GM23338 (cell line): ENCODE measurements at regions not wholly inside any gene's neighbourhood (a gene's known extent, or its start where the extent isn't known, plus 50 kb on each side); places are given as distances from the start of the nearest gene placed in this dataset.

Experiments used
- ATAC-seq: fragments of 200-7000 bp; cut with Tn5 transposase; 3 replicates; pipeline ENCODE4 v1.9.1; 2020
- DNase-seq: peaks from one replicate; pipeline ENCODE4 v3.0.0-alpha.2; 2015; ENCODE audit warnings: low spot score
- H2AFZ ChIP-seq: fragments of 200-600 bp; sonication (generic); 2 replicates; pipeline ENCODE4 v1.8.0; 2016; ENCODE audit warnings: antibody characterized with exemption, mild to moderate bottlenecking, moderate library complexity
- H3F3A ChIP-seq: fragments of 200-600 bp; sonication (generic); replicated peaks from 2 replicates; pipeline ENCODE4 v1.8.0; 2017; ENCODE audit warnings: antibody characterized with exemption, mixed run types, low read depth
- H3K27ac ChIP-seq: fragments of 200-600 bp; sonication (generic); 2 replicates; pipeline ENCODE4 v1.6.1; 2016; ENCODE audit warnings: low read depth
- H3K27me3 ChIP-seq: fragments of 200-600 bp; sonication (generic); 2 replicates; pipeline ENCODE4 v1.8.0; 2016; ENCODE audit warnings: mild to moderate bottlenecking, mixed run types, moderate library complexity; ENCODE audit not compliant: insufficient read depth
- H3K36me3 ChIP-seq: fragments of 200-600 bp; sonication (generic); 2 replicates; pipeline ENCODE4 v1.8.0; 2016; ENCODE audit warnings: mild to moderate bottlenecking; ENCODE audit not compliant: insufficient read depth
- H3K4me1 ChIP-seq: fragments of 200-600 bp; sonication (generic); 2 replicates; pipeline ENCODE4 v1.8.0; 2016; ENCODE audit warnings: mild to moderate bottlenecking, moderate library complexity; ENCODE audit not compliant: insufficient read depth
- H3K4me2 ChIP-seq: fragments of 200-600 bp; sonication (generic); 2 replicates; pipeline ENCODE4 v1.7.1; 2017; ENCODE audit warnings: mixed run types
- H3K4me3 ChIP-seq: fragments of 200-600 bp; sonication (generic); 2 replicates; pipeline ENCODE4 v1.6.1; 2016; ENCODE audit warnings: mixed run types
- H3K79me2 ChIP-seq: fragments of 200-600 bp; sonication (generic); replicated peaks from 2 replicates; pipeline ENCODE4 v1.8.0; 2017; ENCODE audit warnings: mild to moderate bottlenecking; ENCODE audit not compliant: insufficient read depth
- H3K9me2 ChIP-seq: fragments of 200-600 bp; sonication (generic); 2 replicates; pipeline ENCODE4 v1.8.0; 2017; ENCODE audit not compliant: insufficient read depth
- H4K20me1 ChIP-seq: fragments of 200-600 bp; sonication (generic); replicated peaks from 2 replicates; pipeline ENCODE4 v1.8.0; 2017; ENCODE audit warnings: mild to moderate bottlenecking; ENCODE audit not compliant: insufficient read depth
- H3K27ac Mint-ChIP-seq: 2 replicates; pipeline ENCODE4 v1.8.0; 2020; ENCODE audit warnings: inconsistent platforms, mild to moderate bottlenecking, moderate library complexity, mixed read lengths
- H3K27me3 Mint-ChIP-seq: 3 replicates; pipeline ENCODE4 v1.8.0; 2022; ENCODE audit warnings: low read depth, mild to moderate bottlenecking, moderate library complexity, mixed read lengths, inconsistent platforms; ENCODE audit not compliant: insufficient read depth, poor library complexity
- H3K36me3 Mint-ChIP-seq: 3 replicates; pipeline ENCODE4 v1.8.0; 2021; ENCODE audit warnings: low read depth, mild to moderate bottlenecking, inconsistent platforms, moderate library complexity, mixed read lengths
- H3K4me1 Mint-ChIP-seq: 3 replicates; pipeline ENCODE4 v1.8.0; 2020; ENCODE audit warnings: mild to moderate bottlenecking, inconsistent platforms, mixed read lengths
- H3K4me3 Mint-ChIP-seq: 3 replicates; pipeline ENCODE4 v1.8.0; 2021; ENCODE audit warnings: moderate library complexity, mild to moderate bottlenecking, inconsistent platforms, mixed read lengths
- H3K9me3 Mint-ChIP-seq: 3 replicates; pipeline ENCODE4 v1.8.0; 2020; ENCODE audit warnings: moderate library complexity, mild to moderate bottlenecking, inconsistent platforms, mixed read lengths
- CTCF ChIP-seq, 2 experiments: fragments of 200-600 bp in 1 of 2; sonication (generic) in 1 of 2; conservative IDR thresholded peaks; 2 replicates each; pipeline versions ENCODE4 v1.5.1 to v1.6.1; 2016 to 2017; ENCODE audit warnings: antibody characterized with exemption in 2 of 2, low read depth in 2 of 2, mild to moderate bottlenecking in 2 of 2, moderate library complexity in 1 of 2
- EZH2 ChIP-seq: fragments of 200-600 bp; sonication (generic); IDR thresholded peaks from one replicate; pipeline ENCODE4 v1.8.0; 2017; ENCODE audit warnings: antibody characterized with exemption, mild to moderate bottlenecking, low read depth; ENCODE audit not compliant: unreplicated experiment
- EZH2phosphoT487 ChIP-seq: fragments of 200-600 bp; sonication (generic); IDR thresholded peaks from one replicate; pipeline ENCODE4 v1.8.1; 2018; ENCODE audit warnings: antibody characterized with exemption; ENCODE audit not compliant: unreplicated experiment
- JUNB ChIP-seq: IDR thresholded peaks from one replicate; pipeline ENCODE4 v1.6.1; 2016; ENCODE audit warnings: antibody characterized with exemption; ENCODE audit not compliant: unreplicated experiment
- NANOG ChIP-seq: IDR thresholded peaks from 2 replicates; pipeline ENCODE4 v1.6.1; 2016; ENCODE audit warnings: antibody characterized with exemption, borderline replicate concordance
- STAT1 ChIP-seq: IDR thresholded peaks from one replicate; pipeline ENCODE4 v1.6.1; 2016; ENCODE audit warnings: antibody characterized with exemption; ENCODE audit not compliant: unreplicated experiment
- ZNF331 ChIP-seq: fragments of 250-450 bp; sonication (Bioruptor Pico); IDR thresholded peaks from 2 replicates; pipeline ENCODE4 v1.5.0; 2020; ENCODE audit warnings: low read depth, mild to moderate bottlenecking, moderate library complexity
- TF ChIP-seq, protein P1 (sequence below): IDR thresholded peaks from 2 replicates; pipeline ENCODE4 v1.6.1; 2016; ENCODE audit warnings: antibody characterized with exemption

GRCh38 chr20:51980277-51980676, 178.0 kb upstream of the SALL4 start (continued):
- TF ChIP-seq CTCF (conservative IDR thresholded peaks at IDR 0.05; ENCODE audit: low read depth in 2 of 2): no peak
- TF ChIP-seq, protein P1, sequence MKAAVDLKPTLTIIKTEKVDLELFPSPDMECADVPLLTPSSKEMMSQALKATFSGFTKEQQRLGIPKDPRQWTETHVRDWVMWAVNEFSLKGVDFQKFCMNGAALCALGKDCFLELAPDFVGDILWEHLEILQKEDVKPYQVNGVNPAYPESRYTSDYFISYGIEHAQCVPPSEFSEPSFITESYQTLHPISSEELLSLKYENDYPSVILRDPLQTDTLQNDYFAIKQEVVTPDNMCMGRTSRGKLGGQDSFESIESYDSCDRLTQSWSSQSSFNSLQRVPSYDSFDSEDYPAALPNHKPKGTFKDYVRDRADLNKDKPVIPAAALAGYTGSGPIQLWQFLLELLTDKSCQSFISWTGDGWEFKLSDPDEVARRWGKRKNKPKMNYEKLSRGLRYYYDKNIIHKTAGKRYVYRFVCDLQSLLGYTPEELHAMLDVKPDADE: no peak
- no peak for TF ChIP-seq NANOG

DNA sequence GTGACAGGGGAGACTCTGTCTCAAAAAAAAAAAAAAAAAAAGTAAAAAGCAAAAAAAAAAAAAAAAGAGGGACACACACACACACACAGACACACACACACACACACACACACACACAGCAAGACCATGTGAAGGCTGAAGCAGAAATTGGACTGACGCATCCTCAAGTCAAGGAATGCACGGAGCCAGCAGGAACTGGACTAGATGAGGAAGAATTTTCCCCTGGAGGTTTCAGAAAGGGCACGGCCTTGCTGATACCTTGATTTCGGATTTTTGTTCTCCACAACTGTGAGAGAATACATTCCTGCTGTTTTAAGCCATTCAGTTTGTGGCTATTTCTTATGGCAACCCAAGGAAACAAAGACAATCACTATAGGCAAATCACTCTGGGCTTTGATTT, 176.9 kb upstream of the SALL4 start:
- Mint-ChIP-seq H3K4me1 (peaks cover 2% of the 10 kb centered on the region; the same call in 1 of the 3 replicates), H3K36me3 (peaks cover 18% of the 10 kb centered on the region), H3K27ac (no peak overlapping the region), H3K27me3 (peaks cover 5% of the 10 kb centered on the region), H3K9me3 (peaks cover 28% of the 10 kb centered on the region), H3K4me3 (no peak overlapping the region)
- Histone ChIP-seq H2AFZ (no peak overlapping the region), H3K79me2 (no peaks in the 10 kb centered on the region), H3F3A (no peaks in the 10 kb centered on the region), H4K20me1 (no peaks in the 10 kb centered on the region), H3K27me3 (no peaks in the 10 kb centered on the region), H3K36me3 (peaks cover 7% of the 10 kb centered on the region; the same call in 1 of the 2 replicates), H3K4me2 (no peak overlapping the region), H3K4me1 (no peaks in the 10 kb centered on the region), H3K4me3 (no peak overlapping the region), H3K27ac (no peak overlapping the region), H3K9me2 (no peaks in the 10 kb centered on the region)
- ATAC-seq (no peak), DNase-seq (no peak)
- TF ChIP-seq JUNB: no peak
- TF ChIP-seq CTCF (conservative IDR thresholded peaks at IDR 0.05; ENCODE audit: low read depth in 2 of 2): no peak
- TF ChIP-seq EZH2phosphoT487: no peak
- no peak for TF ChIP-seq STAT1
- no peak for TF ChIP-seq EZH2
- TF ChIP-seq ZNF331 (CRISPR knock-in tag): no peak
- TF ChIP-seq, protein P1: no peak
